C4-2B (cell line): ENCODE measurements at regions not wholly inside any gene's neighbourhood (a gene's known extent, or its start where the extent isn't known, plus 50 kb on each side); places are given as distances from the start of the nearest gene placed in this dataset.

Source experiments
- ZFX ChIP-seq: fragments of 450-650 bp; IDR thresholded peaks from 2 replicates; pipeline ENCODE4 v1.6.1; 2017
- TF ChIP-seq, protein P1 (sequence below): fragments of 450-650 bp; conservative IDR thresholded peaks from 2 replicates; pipeline ENCODE4 v1.5.1; 2017; ENCODE audit warnings: mild to moderate bottlenecking

DNA sequence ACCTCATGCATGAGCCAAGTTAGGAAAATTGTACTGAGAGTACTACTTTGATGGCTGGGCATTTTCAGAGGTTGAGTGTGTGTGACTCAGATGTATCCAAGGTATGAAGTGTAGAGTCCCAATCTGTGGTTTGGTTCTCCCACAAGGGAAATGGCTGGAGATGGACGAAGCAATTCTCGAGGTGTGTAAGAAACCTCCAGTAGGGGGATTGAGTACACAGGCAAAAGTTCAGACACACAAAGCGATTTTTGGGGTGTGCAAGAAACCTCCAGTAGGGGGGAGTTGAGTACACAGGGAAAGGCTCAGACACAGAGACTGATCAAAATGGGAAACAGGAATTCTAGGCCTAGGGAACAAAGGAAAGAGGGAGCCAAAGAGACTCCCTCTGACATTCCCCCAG is 1536.3 kb downstream of the FAM181B start:
- TF ChIP-seq, protein P1, sequence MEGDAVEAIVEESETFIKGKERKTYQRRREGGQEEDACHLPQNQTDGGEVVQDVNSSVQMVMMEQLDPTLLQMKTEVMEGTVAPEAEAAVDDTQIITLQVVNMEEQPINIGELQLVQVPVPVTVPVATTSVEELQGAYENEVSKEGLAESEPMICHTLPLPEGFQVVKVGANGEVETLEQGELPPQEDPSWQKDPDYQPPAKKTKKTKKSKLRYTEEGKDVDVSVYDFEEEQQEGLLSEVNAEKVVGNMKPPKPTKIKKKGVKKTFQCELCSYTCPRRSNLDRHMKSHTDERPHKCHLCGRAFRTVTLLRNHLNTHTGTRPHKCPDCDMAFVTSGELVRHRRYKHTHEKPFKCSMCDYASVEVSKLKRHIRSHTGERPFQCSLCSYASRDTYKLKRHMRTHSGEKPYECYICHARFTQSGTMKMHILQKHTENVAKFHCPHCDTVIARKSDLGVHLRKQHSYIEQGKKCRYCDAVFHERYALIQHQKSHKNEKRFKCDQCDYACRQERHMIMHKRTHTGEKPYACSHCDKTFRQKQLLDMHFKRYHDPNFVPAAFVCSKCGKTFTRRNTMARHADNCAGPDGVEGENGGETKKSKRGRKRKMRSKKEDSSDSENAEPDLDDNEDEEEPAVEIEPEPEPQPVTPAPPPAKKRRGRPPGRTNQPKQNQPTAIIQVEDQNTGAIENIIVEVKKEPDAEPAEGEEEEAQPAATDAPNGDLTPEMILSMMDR: no peak; the same call in 1 of the 2 replicates
- TF ChIP-seq ZFX: no peak
